ENCODE measurements at regions not wholly inside any gene's neighbourhood (a gene's known extent, or its start where the extent isn't known, plus 50 kb on each side); places are given as distances from the start of the nearest gene placed in this dataset.
A peak's percentile ranks its signal among the peaks of the same experiment; 100 is the strongest.

- TF ChIP-seq EZH2phosphoT487 (IDR thresholded peaks at IDR 0.05; ENCODE audit: borderline replicate concordance, low read length), result no peak
- peak; percentile 33 for TF ChIP-seq CTCF (IDR thresholded peaks at IDR 0.05; ENCODE audit: low read depth, low read length, poor library complexity, severe bottlenecking)
Observed at GRCh38 chr1:4017636-4018365, 117.7 kb upstream of the C1orf174 start.

Data from DOHH2 (cell line).